GM21526 (cell line): ENCODE measurements at regions not wholly inside any gene's neighbourhood (a gene's known extent, or its start where the extent isn't known, plus 50 kb on each side); places are given as distances from the start of the nearest gene placed in this dataset.

Experiments used
- ATAC-seq: cut with Tn5 transposase; IDR thresholded peaks from one replicate; pipeline ENCODE4 v1.9.1; 2021; ENCODE audit warnings: moderate library complexity; ENCODE audit not compliant: unreplicated experiment, low FRiP score

- ATAC-seq = no peak
These were observed 712.5 kb upstream of the LRATD1 start for GRCh38 chr2:13919981-13920382.

GRCh38 chr2:13921245-13921644, 711.3 kb upstream of the LRATD1 start:
- ATAC-seq = no peak

DNA sequence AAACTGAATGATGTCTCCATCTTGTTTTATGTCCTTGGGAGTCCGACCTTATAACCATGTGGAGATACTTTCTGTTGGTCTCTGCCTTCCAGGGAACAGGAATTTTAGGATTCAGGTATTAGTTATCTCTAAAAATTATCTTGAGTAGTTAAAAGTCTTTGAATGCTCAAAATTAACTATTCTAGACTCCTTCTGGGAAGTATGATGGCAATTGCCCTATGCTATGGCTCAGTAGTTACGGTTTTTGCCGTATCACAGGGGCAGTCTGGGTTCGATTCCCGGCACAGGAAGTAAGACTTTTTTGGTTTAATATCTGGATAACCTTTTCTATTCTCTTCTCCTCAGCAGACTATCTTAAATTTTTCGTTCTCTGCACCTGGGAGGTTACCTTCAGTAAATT, 708.7 kb upstream of the LRATD1 start:
- no peak for ATAC-seq

DNA sequence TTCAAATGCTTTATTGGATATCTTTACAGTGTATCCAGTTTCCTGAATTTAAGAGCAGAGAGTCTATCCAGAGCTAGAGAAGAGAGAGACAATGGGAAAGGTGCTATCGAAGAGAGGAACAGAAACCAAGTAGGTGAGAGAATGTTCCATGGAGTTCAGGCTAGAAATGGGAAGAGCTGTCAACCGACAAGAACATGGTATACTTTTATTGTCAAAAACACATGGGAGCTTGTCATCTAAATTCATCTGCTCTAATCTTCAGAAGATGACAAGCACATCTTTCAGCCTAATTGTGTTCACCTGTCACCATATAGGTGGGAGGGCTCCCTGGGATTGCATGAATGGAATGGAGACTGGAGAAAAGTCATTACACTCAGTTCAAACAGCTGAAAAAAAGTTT, 690.4 kb upstream of the LRATD1 start:
- no peak for ATAC-seq

GRCh38 chr2:13950761-13951160, 681.8 kb upstream of the LRATD1 start:
- ATAC-seq = no peak

GRCh38 chr2:13968811-13969210, 663.7 kb upstream of the LRATD1 start:
- no peak for ATAC-seq

GRCh38 chr2:13986119-13986720, 646.3 kb upstream of the LRATD1 start:
- no peak for ATAC-seq

DNA sequence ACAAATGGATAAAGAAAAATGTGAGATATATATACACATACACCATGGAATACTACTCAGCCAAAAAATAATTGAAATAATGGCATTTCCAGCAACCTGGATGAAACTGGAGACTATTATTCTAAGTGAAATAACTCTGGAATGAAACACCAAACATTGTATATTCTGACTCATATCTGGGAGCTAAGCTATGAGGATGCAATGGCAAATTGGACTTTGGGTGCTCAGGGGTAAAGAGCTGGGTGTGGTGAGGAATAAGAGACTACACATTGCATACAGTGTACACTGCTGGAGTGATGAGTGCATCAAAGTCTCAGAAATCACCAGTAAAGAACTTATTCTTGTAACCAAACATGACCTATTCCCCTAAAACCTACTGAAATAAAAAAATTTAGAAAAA, 636.0 kb upstream of the LRATD1 start:
- no peak for ATAC-seq

DNA sequence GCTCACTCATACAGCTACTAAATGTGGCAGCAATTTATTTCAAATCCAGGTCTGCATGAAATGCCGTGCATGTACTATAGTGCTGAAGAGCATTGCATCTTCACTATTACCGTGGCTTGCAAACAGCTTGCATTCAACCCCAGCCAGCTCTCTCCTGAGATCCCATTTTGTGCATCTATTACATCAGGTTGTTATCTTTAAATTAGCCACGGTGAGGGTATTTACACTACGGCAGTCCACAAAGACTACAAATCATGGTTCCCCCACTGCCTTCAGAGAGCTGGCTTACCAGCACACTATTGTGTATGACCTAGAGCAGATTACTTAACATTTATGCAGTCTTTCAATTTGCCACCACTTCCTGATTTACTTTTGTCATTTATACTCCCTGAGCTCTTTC, 621.3 kb upstream of the LRATD1 start:
- ATAC-seq = no peak

DNA sequence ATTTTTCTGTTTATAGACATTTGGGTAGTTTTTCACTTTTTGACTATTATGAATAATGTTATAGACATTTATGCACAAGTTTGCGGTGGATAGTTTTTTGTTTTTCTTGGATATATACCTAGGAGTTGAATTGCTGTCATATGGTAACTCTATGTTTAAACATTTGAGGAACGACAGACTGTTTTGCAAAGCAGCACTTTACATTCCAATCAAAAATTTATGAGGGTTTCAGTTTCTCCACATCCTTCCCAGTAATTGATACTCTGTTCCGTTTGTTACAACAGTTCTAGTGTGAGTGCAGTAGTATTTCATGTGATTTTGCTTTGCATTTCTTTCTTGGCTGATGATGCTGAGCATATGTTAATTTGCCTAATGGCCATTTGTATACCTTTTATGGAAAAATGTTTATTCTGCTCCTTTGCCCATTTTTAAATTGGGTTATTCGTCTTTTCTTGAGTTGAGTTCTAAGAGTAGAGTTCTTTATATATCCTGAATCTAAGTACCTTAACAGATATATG, 617.3 kb upstream of the LRATD1 start:
- no peak for ATAC-seq

- no peak for ATAC-seq
These were observed 616.1 kb upstream of the LRATD1 start for GRCh38 chr2:14016289-14016955.

- no peak for ATAC-seq
These were observed 613.9 kb upstream of the LRATD1 start for GRCh38 chr2:14018620-14019019.

- no peak for ATAC-seq
These were observed 609.0 kb upstream of the LRATD1 start for GRCh38 chr2:14023558-14023957.

DNA sequence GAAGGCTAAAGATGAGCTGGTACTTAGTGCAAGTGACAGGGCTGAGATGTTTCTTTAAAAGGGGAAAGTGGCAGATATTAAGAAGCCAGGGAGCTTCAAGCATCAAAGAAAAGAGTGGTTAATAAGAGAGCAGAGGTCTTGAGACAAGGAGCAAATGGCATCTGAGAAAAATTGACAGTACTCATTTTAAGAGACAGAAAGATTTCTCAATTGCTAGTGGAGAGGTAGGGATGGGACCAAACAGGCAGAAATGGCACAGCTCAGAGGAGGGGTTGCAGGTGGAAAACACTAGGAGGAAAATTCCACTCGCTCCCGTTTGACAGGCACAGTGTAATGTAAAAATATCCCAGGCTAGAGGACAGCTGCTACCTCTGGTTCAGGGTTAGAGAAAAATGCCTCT, 593.4 kb upstream of the LRATD1 start:
- ATAC-seq = no peak

GRCh38 chr2:14047491-14047890, 585.0 kb upstream of the LRATD1 start:
- ATAC-seq = no peak

- no peak for ATAC-seq
These were observed 581.1 kb upstream of the LRATD1 start for GRCh38 chr2:14051401-14051800.

DNA sequence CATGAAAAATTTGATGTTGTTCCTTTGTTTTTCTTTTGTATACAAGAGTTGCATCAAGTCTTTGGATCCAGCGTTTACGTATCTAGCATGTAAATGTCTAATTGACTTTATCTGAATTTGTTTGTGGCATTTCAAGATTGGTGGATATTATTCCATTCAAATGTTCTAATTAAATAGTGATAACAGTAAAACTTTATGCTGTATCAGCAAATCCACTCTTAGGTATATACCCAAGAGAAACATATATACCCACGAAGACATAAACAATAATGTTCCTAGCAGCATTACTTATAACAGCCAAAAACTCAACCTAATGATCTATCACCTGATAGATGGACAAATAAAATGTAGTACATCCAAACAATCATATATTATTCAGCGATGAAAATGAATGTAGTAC, 579.4 kb upstream of the LRATD1 start:
- ATAC-seq = no peak

DNA sequence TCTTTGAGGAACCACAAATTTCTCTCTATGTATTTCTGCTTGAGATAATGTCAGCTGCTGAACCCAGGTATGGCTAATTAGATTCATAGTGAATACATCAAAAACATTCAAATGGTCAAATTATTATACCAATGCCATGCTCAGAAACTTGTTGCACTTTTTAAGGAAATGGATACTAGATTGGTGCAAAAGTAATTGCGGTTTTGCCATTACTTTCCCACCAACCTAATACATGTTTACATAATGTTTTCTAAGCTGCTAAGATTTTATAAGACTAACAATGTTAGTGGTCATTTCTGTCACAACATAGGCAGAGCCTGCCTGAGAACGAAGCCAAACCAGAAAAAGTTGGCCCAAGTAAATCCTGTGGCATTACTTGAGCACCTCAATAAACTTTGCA, 568.2 kb upstream of the LRATD1 start:
- no peak for ATAC-seq

- ATAC-seq = no peak
These were observed 560.2 kb upstream of the LRATD1 start for GRCh38 chr2:14072338-14072737.

- no peak for ATAC-seq
These were observed 557.8 kb upstream of the LRATD1 start for GRCh38 chr2:14074691-14075090.

GRCh38 chr2:14079576-14079975, 552.9 kb upstream of the LRATD1 start:
- no peak for ATAC-seq

GRCh38 chr2:14081521-14081920, 551.0 kb upstream of the LRATD1 start:
- no peak for ATAC-seq
